H4 (cell line): ENCODE measurements at regions not wholly inside any gene's neighbourhood (a gene's known extent, or its start where the extent isn't known, plus 50 kb on each side); places are given as distances from the start of the nearest gene placed in this dataset.
A peak's percentile ranks its signal among the peaks of the same experiment; 100 is the strongest.
"Not testable (repeated sequence)": the region's sequence is repeated elsewhere in the genome, so short reads cannot be mapped to it uniquely, and the experiment has no call there.

ENCODE experiments used
- DNase-seq: peaks from one replicate; pipeline ENCODE4 v3.0.0-alpha.2; 2015; ENCODE audit warnings: low spot score

DNA sequence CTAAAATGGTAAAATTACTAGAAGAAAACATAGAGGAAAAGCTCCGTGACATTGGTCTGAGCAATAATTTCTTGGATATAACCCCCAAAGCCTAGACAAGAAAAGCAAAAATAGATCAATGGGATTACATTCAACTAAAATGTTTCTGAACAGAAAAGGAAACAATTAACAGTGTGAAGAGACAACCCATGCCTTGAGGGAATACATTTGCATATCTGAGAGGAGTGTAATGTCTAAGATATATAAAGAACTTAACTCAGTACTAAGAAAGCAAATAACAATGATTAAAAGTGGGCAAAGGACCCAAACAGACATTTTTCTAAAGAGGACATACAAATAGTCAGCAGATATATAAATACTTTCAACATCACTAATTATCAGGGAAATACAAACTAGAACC is 206.2 kb downstream of the VAPA start:
- no peak for DNase-seq

DNA sequence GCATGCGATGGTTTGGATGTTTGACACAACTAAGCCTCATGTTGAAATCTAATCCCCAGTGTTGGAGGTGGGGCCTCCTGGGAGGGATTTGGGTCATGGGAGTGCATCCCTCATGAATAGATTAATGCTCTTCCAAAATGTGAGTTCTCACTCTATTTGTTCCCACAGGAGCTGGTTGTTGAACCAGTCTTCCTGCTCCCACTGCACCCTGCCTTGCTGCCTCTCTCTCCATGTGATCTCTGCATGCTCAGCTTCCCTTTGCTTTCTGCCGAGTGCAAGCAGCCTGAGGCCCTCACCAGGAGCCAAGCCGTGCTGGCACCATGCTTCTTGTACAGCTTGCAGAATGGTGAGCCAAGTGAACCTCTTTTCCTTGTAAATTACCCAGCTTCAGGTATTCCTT is 206.8 kb downstream of the VAPA start:
- DNase-seq: no peak

DNA sequence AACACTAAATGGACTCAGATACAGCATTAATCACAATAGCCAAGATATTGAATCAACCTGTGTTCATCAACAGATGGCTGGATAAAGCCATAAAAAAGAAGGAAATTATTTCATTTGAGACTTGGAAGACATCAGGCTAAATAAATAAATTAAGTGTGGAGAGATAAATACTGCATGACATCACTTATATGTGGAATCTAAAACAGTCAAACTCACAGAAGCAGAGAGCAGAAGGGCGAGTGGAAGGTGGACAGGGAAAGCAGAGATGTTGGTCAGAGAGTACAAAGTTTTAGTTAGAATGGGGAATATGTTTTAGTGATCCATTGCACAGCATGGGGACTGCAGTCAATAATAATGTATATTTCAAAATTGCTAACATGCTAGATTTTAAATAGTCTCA is 207.2 kb downstream of the VAPA start:
- DNase-seq: no peak

DNA sequence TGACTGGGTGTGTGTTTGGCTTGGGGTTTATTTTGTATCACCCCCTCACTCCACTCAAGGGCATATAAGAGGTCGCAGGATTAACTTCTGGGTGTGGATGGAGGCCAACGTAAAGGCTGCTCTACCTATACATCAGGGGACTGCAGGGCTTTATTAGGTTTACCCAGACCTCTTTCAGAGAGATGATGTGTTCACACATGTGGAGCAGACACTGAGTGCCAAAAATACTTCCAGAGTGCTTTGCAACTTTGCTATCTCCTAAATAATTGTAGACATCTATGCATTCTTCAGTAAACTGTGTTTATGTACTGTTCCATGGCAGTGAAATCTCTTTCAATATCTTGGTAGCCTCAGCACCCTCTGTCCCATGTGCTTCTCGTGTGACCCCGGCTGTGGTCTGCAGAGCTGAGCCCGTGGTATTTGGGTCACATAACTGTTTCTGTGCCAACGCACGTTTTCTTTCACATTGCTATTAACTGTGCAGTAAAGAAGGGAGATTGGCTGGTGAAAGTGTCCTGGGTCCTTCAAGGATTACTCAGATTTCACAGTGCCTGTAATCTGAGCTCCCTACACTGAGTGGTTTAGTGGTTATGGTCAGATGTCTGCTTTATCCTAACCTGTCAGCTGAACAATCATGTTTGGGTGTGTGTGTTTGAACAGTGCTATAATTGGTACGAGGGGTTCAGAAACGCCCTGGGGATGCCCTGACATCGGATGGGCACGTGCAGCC is 208.1 kb downstream of the VAPA start:
- DNase-seq: peak; percentile 91

DNA sequence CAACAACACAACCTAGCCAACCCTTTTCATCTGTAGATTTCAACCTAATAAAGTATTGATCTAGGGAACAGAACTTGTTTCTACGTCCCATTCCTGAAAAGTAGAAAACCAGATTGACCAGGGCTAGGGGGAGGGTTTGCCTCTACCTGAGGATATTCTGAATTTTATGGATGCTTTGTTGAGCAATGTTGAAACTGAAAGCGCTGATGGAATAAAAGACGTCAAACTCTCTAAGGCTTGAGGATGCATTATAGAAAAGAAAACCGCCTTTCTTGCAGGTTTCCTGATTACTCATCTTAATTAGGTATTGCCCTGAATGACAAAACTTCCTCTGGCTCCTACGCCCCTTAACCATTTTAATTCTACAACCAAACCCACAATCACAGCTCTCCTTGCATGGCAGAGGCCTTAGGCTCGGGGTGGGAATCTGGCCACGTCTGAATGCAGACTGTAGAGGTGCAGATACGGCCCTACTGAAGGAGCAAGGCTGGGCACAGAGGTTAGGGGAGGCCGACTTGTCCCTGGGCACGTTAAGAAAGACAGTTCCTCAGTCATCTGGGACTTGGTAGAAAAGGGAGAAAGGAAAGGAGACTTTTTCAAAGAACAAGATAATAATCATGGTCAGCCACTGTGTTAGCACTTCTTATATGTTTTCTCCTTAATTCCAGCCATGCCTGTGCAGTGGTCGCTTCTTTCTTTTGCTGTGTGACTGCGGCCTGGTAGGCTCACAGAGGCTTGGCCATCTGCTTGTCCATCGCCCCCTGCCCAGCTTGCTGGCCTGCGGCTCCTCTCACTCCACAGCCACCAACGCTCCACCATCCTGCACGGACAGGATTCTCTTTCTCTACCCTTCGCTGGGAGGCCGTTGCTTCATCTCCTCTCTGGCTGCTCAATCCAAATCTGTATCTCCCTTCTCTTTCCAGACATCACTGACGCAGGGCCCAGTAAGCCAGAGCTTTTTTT is 209.5 kb downstream of the VAPA start:
- peak; percentile 20 for DNase-seq

DNA sequence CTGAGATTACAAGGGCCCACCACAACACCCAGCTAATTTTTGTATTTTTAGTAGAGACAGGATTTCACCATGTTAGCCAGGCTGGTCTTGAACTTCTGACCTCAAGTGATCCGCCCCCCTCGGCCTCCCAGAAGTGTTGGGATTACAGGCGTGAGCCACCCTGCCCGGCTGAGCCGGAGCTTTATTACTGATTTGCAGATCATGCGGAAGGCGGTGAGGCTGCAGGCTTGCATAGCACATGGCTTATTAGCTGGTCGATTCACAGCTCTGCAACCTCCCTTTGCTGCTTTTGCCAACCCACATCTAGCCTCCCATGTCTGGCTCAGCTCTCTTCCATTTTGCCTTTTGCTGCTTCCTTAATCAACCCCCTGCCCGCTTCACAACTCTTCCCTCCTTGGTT is 210.3 kb downstream of the VAPA start:
- no peak for DNase-seq

DNA sequence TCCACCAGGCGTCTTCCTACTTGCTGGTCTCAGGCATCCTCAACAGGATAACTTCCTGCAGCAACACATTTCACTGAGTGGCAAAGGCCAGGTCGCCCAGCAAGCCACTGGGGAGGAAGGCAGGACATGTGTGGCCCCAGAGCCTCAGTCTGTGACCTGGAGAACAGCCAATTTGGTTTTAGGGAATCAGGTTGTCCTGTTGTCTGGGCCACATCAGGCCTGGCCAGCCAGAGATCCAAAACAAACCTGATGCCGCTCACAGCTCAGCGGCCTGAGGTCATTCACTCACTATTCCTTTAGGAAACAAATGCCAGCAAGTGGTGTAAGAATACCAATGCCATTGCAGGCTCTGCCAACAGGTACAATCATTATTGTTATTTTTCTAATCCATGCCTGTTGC is 210.7 kb downstream of the VAPA start:
- DNase-seq: no peak

DNA sequence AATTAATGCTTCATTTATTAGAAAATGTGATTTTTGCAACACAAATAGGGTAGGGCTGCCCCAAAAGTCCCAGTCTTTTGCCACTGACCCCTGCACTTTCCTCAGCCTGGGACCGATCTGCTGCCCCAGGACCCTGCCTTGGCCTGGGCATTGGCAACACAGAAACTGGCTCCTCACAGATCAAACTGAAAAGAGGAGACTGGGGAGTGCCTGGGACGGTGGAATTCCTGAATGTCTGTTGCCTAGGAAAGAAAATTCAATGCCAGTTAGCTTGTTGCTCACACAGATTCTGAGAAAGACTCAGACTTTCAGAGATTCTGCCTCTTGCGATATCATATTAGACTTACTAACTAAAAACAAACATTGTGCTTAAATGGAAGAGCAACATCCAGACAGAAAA is 211.2 kb downstream of the VAPA start:
- no peak for DNase-seq

DNA sequence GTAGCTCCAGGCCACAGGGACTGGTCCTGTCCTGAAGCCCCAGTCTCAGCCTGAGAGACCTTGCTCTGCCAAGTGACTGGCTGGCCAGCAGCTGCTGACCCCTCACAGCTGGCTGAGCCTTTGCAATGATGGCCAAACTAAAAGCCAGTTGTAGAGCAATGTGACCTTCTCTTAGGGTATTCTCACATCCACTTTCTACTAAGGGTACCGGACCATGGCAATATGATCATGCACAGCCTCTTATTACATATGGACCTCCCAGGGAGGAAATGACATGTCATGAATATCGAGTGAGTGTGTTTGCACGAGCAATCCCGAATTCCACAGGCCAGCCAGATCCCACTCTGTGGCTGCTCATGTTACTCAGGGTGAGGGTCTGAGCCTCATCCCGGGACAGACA is 213.9 kb downstream of the VAPA start:
- no peak for DNase-seq

DNA sequence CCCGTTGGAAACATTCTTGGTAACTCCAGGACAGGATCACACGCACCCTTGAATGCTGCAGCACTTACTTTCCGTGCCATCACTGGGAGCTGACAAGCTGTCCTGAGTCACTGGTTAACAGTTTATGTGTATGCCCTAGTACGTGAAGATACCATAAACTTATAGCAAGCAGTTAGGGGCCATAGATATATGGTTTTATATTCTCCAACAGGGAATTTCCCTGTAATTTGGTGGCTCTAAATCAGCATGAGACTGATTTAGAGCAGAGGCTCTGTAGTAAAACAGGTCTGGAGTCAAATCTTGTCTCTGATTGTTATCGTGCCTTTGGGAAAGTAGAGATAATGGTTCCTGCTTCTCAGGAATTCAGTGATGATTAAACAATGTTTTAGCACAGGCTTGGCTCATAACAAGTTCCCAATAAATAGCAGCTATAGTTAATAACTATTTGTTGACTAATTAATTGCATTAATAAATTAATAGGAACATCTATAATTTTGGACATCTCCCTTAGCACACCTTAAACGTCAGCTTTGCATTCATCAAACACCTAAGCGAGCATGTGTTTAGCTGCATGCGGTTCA is 215.2 kb downstream of the VAPA start:
- DNase-seq: no peak

DNA sequence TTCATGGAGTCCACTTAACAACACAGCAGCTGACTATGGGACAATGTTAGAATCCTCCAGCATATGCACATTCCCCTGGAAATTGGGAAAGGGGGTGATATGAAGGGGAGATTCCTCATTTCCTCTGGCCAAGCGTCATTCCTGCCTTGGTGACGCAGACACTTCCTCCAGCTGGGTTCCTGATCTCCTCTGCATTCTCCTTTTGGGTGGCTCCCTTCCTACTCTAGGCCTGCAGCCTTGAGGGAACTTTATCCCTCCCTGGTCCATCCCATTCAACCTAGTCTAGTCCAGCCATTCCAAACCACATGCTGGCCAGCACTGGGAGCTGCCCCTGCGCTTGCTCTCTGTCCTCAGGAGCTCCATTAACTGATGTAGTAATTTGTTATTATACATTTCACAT is 216.8 kb downstream of the VAPA start:
- no peak for DNase-seq

DNA sequence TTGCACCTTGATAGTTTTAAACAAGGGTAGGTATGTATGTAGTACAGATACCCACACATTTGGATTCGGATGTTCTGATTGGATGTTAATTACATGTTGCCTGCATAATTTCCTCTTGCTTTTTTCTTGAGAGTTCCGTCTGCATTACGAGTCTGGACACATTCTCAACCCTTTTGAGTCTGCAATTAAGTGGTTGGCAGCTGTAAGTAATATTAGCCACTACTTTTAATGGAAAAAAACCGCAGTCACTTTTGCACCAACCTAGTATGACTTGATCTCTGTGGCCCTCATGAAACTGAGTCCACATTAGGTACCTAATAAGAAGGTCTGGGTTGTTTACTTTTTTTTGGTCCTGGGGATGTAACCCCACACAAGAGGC is 217.3 kb downstream of the VAPA start:
- DNase-seq: no peak

DNA sequence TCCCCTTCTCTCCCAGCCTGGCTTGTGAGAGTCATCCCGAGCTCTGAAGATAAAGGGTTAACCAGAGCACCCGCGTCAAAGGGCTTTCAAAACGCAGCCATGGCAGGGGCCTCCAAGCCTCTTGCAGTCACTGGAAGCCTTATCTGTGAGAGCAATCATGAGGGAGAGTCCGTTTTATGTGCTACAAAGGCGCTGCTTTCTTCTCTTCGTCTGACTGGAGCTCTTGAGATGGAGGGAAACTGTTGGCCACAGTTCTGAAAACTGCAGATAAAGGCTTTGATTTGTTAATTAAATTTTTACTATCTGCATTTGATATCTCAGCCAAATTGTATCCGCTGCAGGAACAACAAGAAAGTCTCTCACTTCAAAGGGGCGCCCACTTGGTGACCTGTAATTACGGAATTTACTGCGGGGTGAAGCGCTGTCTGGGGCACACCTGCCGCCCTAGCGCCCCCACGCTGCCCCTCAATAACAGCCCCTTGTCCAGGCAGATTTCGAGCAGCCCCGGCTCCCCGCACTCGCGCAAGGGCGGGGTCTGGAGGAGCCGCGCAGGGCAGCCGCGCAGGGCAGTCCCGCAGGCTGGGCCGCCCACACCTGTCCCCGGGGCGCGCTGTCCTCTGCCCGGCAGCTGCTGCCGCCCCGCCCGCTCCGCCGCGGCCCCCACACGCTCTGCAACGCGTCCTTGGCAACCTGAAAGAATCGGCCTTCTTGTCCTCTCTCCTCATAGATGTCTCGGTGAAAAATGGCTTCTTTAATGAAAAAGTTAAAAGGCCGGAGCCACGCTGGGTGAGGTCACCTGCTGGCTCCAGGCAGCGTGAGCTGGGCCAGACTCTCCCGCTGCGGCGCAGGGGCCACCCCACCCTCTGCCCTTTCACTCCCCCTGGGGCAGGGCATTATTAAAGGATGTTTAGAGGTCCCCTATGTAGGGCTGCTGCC is 217.9 kb downstream of the VAPA start:
- DNase-seq: no peak

DNA sequence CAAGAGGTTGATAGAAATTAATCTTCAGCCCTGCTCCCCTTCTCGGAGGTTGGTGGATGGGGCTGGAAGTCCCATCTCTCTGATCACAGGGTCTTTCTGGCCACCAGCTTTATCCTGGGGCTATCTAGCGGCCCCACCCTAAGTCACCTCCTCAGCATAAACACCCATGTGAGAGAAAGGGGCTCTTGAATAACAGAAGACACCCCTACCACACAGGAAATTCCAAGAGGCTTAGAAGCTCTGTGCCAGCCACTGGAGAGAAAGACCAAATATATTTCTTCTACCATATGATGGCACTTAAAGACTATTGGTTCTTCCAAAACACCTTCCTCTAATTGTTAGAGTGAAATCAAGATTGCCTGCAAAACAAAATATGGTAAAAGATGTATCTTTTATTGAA is 219.7 kb downstream of the VAPA start:
- no peak for DNase-seq

DNA sequence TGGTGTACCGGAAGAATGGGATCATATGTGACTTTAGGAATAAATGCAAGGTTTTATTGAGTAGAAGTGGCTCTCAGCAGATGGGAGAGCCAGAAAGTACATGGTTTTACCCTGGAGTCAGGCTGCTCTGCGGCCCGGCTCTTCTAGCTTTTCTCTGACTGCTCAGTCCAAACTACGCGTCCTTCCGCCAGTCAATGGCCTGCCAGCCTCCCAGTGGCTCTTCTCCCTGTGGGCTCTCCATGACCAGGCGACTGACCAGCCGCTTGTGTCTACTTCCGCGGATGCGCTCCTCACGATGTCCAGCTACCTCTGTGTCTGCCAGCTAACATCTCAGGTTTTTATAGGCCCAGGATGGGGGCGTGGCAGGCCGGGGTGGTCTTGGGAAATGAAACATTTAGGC is 220.4 kb downstream of the VAPA start:
- no peak for DNase-seq

DNA sequence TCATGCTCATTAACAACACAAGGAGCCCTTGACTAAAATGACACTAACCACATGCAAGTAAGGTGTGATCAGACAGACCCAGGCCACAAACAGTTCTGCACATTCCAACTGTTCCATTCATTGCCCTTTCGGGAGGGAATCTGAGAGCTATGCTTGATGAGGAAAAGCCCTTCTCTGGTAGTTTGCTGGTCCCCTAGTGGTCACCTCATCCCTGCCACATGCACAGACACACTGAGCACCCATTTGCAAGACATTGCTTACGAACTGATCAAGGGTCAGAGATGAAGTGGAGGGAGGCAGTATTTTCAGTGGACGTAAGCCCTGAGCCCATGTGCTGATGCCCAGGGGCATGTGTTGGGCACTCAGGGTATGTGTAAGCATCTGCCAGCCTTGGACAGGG is 220.9 kb downstream of the VAPA start:
- not testable (repeated sequence) for DNase-seq

DNA sequence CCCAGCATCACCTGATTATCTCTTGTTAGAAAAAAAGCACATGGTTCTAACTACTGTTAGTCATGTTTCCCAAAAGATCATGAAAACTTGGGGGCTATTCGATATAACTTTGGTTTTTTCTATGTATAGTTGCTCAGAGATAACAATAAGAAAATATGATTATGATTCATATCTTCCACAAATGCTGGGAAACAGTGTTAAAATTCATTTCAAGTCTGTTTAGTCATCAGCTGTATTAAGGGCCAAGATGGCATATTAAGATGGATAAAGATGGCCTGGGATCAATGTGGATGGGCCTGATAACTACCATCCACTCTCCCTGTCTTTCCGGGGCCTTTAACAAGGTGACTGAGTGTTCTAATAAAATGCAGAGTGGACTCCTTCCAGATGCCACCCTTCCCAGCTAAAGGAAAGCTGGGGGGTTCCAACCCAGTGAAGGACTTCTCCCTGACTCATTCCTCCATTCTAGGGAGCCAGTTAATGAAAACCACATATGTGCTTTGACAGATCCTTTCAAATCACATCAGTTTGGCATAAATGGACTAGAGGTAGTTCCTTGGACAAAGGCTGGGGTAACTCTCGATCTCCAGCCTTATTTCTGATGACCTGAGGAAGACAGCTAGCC is 221.6 kb downstream of the VAPA start:
- DNase-seq: no peak

DNA sequence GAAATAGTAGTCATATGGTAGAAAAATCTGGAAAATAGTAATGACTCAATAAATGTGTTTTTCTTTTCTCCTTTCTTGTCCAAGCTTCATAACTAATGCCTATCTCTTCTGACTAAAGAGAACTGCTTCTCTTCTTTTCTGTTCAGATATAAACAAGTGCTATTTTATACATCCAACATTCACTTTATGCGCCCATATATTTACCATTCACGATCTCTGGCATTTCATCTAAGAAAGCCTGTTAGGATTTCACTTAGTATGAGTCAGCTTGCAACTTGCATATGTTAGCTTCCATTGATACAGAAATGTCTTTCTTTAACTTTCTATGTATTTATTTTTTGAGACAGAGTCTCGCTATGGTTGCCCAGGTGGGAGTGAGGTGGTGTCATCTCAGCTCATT is 224.9 kb downstream of the VAPA start:
- no peak for DNase-seq

DNA sequence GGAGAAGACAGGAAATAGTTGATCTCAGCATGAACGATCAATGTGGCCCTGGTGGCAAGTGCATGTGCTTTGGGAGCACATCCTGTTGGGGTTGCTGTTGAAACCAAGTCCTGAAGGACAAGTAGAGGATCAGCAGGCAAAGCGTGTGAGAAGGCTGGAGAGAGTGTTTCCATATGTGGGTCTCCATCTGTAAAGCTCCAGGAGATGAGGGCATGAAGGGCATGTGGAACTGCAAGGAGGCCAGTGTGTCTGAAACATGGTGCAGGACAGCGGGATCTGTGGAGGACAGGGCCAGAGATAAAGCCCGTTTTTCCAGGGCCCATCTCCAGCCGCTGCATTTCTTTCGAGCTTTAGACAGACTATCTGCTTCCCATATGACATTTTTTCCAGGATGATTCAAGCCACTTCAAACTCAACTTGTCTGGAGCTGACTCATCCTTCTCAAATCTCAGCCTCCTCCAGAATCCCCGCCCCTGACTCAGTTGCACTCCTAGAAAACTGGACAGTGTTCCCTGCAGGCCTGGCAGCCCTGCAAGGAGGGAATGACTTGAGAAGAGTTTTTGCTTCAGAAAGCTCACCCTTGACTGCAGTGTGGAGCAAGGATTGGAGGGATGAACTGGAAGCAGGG is 226.1 kb downstream of the VAPA start:
- no peak for DNase-seq

DNA sequence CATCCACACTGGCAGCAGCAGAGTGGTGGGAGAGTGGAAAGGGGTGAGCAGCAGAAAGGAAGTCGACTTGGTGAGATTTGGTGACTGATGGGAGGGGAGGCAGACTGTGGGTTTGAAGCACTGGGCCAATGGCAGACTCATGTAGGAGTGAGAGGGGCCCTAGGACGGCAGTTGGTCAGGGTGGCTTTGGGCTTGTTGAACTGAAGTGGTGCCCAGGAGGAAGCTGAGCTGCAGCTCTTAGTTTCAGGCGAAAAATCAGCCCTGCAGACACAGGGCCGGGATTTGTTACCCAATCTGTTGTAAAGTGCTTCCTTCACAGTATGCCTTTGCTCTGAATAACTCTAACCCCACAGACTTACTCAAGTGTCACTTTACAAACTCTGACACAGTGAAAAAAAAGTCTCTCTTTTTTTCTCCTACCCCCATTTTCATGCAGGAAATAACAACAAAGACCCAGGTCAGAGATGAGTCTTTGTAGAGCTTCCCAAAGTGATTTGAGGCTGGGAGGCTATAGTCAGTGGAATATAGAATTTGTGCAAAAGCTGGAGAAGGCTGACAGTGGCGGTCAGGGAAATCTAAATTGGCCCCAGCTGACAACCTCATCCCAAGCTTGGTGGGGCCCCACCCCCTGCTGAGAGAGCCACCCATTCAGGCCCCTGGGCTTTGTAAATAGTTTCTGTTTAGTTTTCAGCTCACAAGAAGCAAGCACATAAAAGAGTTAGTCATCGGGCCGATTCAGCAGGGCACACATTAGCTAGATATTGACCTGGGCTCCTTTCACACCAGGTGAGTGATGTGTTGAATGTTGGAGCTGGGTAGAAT is 226.9 kb downstream of the VAPA start:
- DNase-seq: peak; percentile 30
